ENCODE measurements at regions not wholly inside any gene's neighbourhood (a gene's known extent, or its start where the extent isn't known, plus 50 kb on each side); places are given as distances from the start of the nearest gene placed in this dataset.

DNA sequence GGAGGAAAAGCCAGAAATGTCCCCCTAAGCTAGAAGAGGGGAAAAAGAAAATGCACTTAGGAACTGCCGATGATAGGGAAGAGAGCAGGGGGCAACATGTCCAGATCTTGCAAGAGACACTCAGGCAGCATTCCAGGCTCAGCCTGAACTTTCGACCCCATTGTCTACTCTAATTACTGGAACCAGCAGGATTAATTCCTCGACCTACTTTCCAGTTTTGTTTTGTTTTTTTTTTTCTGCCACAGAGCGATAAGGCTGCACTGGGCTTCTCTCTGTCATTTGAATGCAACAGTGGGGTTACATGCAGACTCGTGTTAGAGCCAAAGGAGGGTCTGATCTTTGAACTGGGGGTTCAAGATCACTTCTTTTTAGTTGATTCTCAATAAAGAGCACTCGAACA lies 68.7 kb upstream of the MED13L start:
- peaks cover 8% of the 10 kb centered on the region for H3K4me1 ChIP-seq (ENCODE audit: insufficient read depth, poor library complexity, severe bottlenecking)
- DNase-seq (ENCODE audit: low spot score) (no peak), ATAC-seq (ENCODE audit: low read depth) (no peak)
- no peak overlapping the region for H3K4me3 ChIP-seq (ENCODE audit: severe bottlenecking)
- no peaks in the 10 kb centered on the region for H3K27me3 ChIP-seq (ENCODE audit: insufficient read depth, poor library complexity, severe bottlenecking)
- H3K27ac ChIP-seq (ENCODE audit: poor library complexity, severe bottlenecking) = no peak overlapping the region
- H3K9me3 ChIP-seq (ENCODE audit: severe bottlenecking) = no peaks in the 10 kb centered on the region
- TF ChIP-seq, protein P1, sequence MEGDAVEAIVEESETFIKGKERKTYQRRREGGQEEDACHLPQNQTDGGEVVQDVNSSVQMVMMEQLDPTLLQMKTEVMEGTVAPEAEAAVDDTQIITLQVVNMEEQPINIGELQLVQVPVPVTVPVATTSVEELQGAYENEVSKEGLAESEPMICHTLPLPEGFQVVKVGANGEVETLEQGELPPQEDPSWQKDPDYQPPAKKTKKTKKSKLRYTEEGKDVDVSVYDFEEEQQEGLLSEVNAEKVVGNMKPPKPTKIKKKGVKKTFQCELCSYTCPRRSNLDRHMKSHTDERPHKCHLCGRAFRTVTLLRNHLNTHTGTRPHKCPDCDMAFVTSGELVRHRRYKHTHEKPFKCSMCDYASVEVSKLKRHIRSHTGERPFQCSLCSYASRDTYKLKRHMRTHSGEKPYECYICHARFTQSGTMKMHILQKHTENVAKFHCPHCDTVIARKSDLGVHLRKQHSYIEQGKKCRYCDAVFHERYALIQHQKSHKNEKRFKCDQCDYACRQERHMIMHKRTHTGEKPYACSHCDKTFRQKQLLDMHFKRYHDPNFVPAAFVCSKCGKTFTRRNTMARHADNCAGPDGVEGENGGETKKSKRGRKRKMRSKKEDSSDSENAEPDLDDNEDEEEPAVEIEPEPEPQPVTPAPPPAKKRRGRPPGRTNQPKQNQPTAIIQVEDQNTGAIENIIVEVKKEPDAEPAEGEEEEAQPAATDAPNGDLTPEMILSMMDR (IDR thresholded peaks at IDR 0.05; ENCODE audit: poor library complexity, severe bottlenecking) = no peak
- H3K36me3 ChIP-seq (ENCODE audit: low read depth) = no peaks in the 10 kb centered on the region

DNA sequence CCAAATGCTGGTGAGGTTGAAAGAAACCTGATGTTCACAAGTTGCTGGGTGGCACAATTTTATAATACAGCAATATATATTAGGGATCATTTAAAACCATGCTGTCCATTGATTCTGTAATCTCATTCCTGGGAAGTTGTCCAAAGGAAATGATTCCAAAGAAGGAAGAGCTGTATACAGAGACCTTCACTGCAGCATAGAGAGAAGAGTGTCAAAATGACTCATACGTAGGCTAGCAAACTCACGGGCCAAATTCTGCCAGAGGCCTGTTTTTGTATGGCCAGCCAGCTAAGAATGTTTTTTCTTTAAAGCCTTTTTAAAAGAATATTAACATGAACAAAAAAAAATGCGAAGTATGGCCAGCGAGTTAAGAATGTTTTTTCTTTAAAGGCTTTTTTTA lies 69.2 kb upstream of the MED13L start:
- no peaks in the 10 kb centered on the region for H3K9me3 ChIP-seq (ENCODE audit: severe bottlenecking)
- DNase-seq (ENCODE audit: low spot score) = no peak
- H3K4me3 ChIP-seq (ENCODE audit: severe bottlenecking) = no peak overlapping the region
- no peak overlapping the region for H3K27ac ChIP-seq (ENCODE audit: poor library complexity, severe bottlenecking)
- H3K27me3 ChIP-seq (ENCODE audit: insufficient read depth, poor library complexity, severe bottlenecking) = no peaks in the 10 kb centered on the region
- peaks cover 8% of the 10 kb centered on the region for H3K4me1 ChIP-seq (ENCODE audit: insufficient read depth, poor library complexity, severe bottlenecking)
- TF ChIP-seq, protein P1 (IDR thresholded peaks at IDR 0.05; ENCODE audit: poor library complexity, severe bottlenecking) = no peak
- no peaks in the 10 kb centered on the region for H3K36me3 ChIP-seq (ENCODE audit: low read depth)
- ATAC-seq (ENCODE audit: low read depth) = peak; percentile 82

DNA sequence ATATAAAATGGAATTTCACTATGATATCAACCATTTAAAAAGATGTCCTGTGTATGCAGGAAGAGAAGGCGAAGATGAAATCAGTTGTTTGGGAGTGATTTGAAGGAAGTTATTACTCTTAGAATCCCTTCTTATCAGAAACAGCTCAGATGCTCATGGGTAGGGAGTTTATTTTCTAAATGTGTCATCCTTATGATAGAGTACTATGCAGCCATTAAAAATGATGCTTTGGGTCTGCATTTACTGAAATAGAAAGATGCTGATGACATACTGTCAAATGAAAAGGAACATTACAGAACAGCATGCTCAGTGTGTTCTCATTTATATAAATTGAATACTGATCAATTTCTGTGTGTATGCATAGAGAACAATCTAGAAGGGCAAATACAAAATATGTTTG lies 69.8 kb upstream of the MED13L start:
- ATAC-seq (ENCODE audit: low read depth) (no peak), DNase-seq (ENCODE audit: low spot score) (no peak)
- TF ChIP-seq, protein P1 (IDR thresholded peaks at IDR 0.05; ENCODE audit: poor library complexity, severe bottlenecking) = no peak
- no peaks in the 10 kb centered on the region for H3K9me3 ChIP-seq (ENCODE audit: severe bottlenecking)
- no peaks in the 10 kb centered on the region for H3K27me3 ChIP-seq (ENCODE audit: insufficient read depth, poor library complexity, severe bottlenecking)
- H3K27ac ChIP-seq (ENCODE audit: poor library complexity, severe bottlenecking) = no peak overlapping the region
- H3K4me3 ChIP-seq (ENCODE audit: severe bottlenecking) = no peak overlapping the region
- peaks cover 8% of the 10 kb centered on the region for H3K4me1 ChIP-seq (ENCODE audit: insufficient read depth, poor library complexity, severe bottlenecking)
- no peaks in the 10 kb centered on the region for H3K36me3 ChIP-seq (ENCODE audit: low read depth)

DNA sequence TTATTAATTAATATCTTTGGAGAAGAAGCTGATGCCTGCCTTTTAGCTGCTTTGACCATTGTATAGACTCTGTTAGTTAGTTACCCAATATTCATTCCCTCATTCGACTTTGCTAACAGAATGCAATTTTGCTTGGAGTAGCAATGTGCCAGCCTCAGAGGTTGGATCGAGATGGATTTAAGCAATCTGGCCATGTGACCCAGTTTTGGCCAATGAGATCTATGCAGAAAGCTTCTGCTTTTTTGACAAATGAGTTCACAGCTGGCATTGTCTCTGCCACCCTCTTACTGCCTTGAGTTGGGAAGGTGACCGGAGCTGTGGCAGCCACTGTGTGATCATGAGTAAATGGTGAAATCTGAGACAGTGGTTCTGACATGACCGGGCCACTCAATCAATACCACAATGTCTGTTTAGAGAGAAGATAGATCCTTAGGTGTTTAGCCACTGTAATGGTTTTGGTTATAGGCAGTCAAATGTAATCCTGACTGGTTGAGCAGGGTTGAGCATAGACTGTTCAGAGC lies 74.9 kb upstream of the MED13L start:
- Histone ChIP-seq H3K36me3 (ENCODE audit: low read depth) (no peaks in the 10 kb centered on the region), H3K27ac (ENCODE audit: poor library complexity, severe bottlenecking) (no peak overlapping the region), H3K9me3 (ENCODE audit: severe bottlenecking) (no peaks in the 10 kb centered on the region), H3K4me3 (ENCODE audit: severe bottlenecking) (no peak overlapping the region), H3K27me3 (ENCODE audit: insufficient read depth, poor library complexity, severe bottlenecking) (no peaks in the 10 kb centered on the region), H3K4me1 (ENCODE audit: insufficient read depth, poor library complexity, severe bottlenecking) (no peaks in the 10 kb centered on the region)
- no peak for DNase-seq (ENCODE audit: low spot score)
- TF ChIP-seq, protein P1 (IDR thresholded peaks at IDR 0.05; ENCODE audit: poor library complexity, severe bottlenecking) = no peak
- no peak for ATAC-seq (ENCODE audit: low read depth)

DNA sequence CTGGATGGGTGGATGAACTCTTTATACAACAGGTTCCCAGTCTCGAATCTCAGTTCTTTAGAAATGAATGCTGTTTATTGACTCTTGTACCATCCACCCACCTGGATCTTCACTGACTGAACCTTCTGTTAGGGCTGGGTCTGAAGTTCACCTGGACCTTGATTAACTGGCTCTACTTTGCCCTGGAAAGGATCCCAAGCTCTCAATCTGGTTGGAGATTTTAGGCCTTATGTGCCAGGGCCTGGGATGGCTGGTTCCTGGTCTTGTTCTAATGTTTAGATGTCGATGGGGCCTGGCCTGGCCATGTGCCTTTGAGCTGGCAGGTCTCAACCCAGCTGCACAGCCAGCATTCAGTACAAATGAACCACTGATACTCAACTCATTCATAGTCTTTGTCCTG lies 76.5 kb upstream of the MED13L start:
- Histone ChIP-seq H3K4me3 (ENCODE audit: severe bottlenecking) (no peak overlapping the region), H3K27me3 (ENCODE audit: insufficient read depth, poor library complexity, severe bottlenecking) (no peaks in the 10 kb centered on the region), H3K4me1 (ENCODE audit: insufficient read depth, poor library complexity, severe bottlenecking) (peaks cover 4% of the 10 kb centered on the region), H3K36me3 (ENCODE audit: low read depth) (no peaks in the 10 kb centered on the region), H3K9me3 (ENCODE audit: severe bottlenecking) (no peaks in the 10 kb centered on the region), H3K27ac (ENCODE audit: poor library complexity, severe bottlenecking) (no peak overlapping the region)
- DNase-seq (ENCODE audit: low spot score) (no peak), ATAC-seq (ENCODE audit: low read depth) (no peak)
- TF ChIP-seq, protein P1 (IDR thresholded peaks at IDR 0.05; ENCODE audit: poor library complexity, severe bottlenecking) = no peak

All from RWPE2 (cell line).